ENCODE measurements at regions not wholly inside any gene's neighbourhood (a gene's known extent, or its start where the extent isn't known, plus 50 kb on each side); places are given as distances from the start of the nearest gene placed in this dataset.

- no peaks in the 10 kb centered on the region for H3K4me1 ChIP-seq
- H3K27ac ChIP-seq: no peak overlapping the region
- TF ChIP-seq EP300 (IDR thresholded peaks at IDR 0.05): no peak
- no peak for TF ChIP-seq CTCF (IDR thresholded peaks at IDR 0.05)
- no peak for TF ChIP-seq POLR2A (IDR thresholded peaks at IDR 0.05)
- no peak for TF ChIP-seq POLR2AphosphoS5 (IDR thresholded peaks at IDR 0.05)
- 74 to 80% methylated on average over 12 to 20 of the region's 21 CpGs for WGBS, 2 donors
- H3K9me3 ChIP-seq: no peaks in the 10 kb centered on the region
- no peaks in the 10 kb centered on the region for H3K27me3 ChIP-seq
- H3K4me3 ChIP-seq: no peak overlapping the region
- no peak for ATAC-seq (ENCODE audit: low FRiP score in 2 of 2)
- no peaks in the 10 kb centered on the region for H3K36me3 ChIP-seq
- DNase-seq: no peak
These were observed 58.1 kb upstream of the ZNF354A start for GRCh38 chr5:178788381-178789085.

- no peak for DNase-seq
- H3K27ac ChIP-seq: no peak overlapping the region
These were observed 57.4 kb upstream of the ZNF354A start for GRCh38 chr5:178787889-178788288.

GRCh38 chr5:178786859-178787499, 56.5 kb upstream of the ZNF354A start:
- no peak overlapping the region for H3K27ac ChIP-seq
- 55 to 76% methylated on average over 9 of the region's 9 CpGs for WGBS, 2 donors
- H3K4me3 ChIP-seq: no peak overlapping the region
- H3K27me3 ChIP-seq: no peaks in the 10 kb centered on the region
- no peaks in the 10 kb centered on the region for H3K36me3 ChIP-seq
- DNase-seq (peak in 1 of 2 donors; percentile 52), ATAC-seq (ENCODE audit: low FRiP score in 2 of 2) (peak in 1 of 2 donors; percentile 35)
- H3K9me3 ChIP-seq: no peaks in the 10 kb centered on the region
- no peak for TF ChIP-seq CTCF (IDR thresholded peaks at IDR 0.05)
- TF ChIP-seq POLR2A (IDR thresholded peaks at IDR 0.05): no peak
- no peak for TF ChIP-seq EP300 (IDR thresholded peaks at IDR 0.05)
- H3K4me1 ChIP-seq: no peaks in the 10 kb centered on the region

More at GRCh38 chr5:178787889-178788288, 57.4 kb upstream of the ZNF354A start:
- Histone ChIP-seq H3K27me3 (no peaks in the 10 kb centered on the region), H3K4me3 (no peak overlapping the region), H3K4me1 (no peaks in the 10 kb centered on the region), H3K36me3 (no peaks in the 10 kb centered on the region), H3K9me3 (no peaks in the 10 kb centered on the region)
- WGBS, 2 donors: 86 to 91% methylated on average over 9 of the region's 9 CpGs
- TF ChIP-seq POLR2A (IDR thresholded peaks at IDR 0.05): no peak
- TF ChIP-seq EP300 (IDR thresholded peaks at IDR 0.05): no peak
- TF ChIP-seq POLR2AphosphoS5 (IDR thresholded peaks at IDR 0.05): no peak
- no peak for TF ChIP-seq CTCF (IDR thresholded peaks at IDR 0.05)
- ATAC-seq (ENCODE audit: low FRiP score in 2 of 2): no peak

- Histone ChIP-seq H3K27me3 (no peaks in the 10 kb centered on the region), H3K9me3 (no peaks in the 10 kb centered on the region), H3K4me3 (no peak overlapping the region), H3K4me1 (no peaks in the 10 kb centered on the region), H3K27ac (no peak overlapping the region), H3K36me3 (no peaks in the 10 kb centered on the region)
- WGBS, 2 donors: 87 to 89% methylated on average over 11 to 13 of the region's 13 CpGs
- no peak for TF ChIP-seq CTCF (IDR thresholded peaks at IDR 0.05)
- no peak for TF ChIP-seq POLR2A (IDR thresholded peaks at IDR 0.05)
- no peak for TF ChIP-seq POLR2AphosphoS5 (IDR thresholded peaks at IDR 0.05)
- DNase-seq (no peak), ATAC-seq (ENCODE audit: low FRiP score in 2 of 2) (no peak)
These were observed 56.0 kb upstream of the ZNF354A start for GRCh38 chr5:178786417-178786816.

- Histone ChIP-seq H3K4me3 (no peak overlapping the region), H3K27ac (no peak overlapping the region), H3K4me1 (no peaks in the 10 kb centered on the region), H3K36me3 (no peaks in the 10 kb centered on the region), H3K9me3 (no peaks in the 10 kb centered on the region), H3K27me3 (no peaks in the 10 kb centered on the region)
- TF ChIP-seq POLR2A (IDR thresholded peaks at IDR 0.05) (no peak), POLR2AphosphoS5 (IDR thresholded peaks at IDR 0.05) (no peak), CTCF (IDR thresholded peaks at IDR 0.05) (no peak), EP300 (IDR thresholded peaks at IDR 0.05) (no peak)
- no peak for DNase-seq
- no peak for ATAC-seq (ENCODE audit: low FRiP score in 2 of 2)
- WGBS, 2 donors: 77 to 92% methylated on average over 6 of the region's 6 CpGs
These were observed 55.5 kb upstream of the ZNF354A start for GRCh38 chr5:178785999-178786398.
